ENCODE measurements at regions not wholly inside any gene's neighbourhood (a gene's known extent, or its start where the extent isn't known, plus 50 kb on each side); places are given as distances from the start of the nearest gene placed in this dataset.

DNA sequence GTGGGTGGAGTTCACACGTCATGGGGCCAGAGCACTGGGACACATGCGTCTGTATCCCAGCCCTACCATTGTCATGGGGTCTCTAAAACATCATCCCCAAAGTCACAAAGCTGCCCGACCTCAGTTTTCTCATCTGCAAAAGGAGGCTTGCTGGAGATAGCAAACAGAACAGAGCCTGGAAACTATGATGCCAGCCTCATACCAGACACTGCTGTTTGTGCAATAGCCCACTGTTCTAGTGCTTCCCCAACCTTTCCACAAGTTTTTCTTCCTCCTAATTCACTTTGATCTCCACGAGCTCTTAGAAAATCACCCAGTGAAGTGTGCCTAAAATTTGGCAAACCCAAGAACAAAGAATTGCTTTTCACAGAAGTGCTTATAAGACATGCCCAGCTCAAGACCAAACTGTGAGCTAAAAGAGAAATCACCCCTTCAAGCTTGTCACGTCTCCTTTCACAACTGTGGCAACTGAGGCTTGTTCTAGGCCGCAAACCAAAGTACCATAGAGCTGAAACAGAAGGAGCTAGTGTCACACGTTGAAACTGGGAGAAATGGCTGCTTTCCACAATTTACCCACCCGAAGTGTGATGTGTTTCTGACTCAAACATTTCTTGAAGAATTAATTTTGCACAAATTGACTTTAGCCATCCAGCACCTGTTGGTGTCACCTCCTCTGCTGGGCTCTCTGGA is 162.7 kb upstream of the ID2 start:
- Mint-ChIP-seq H3K36me3 (no peaks in the 10 kb centered on the region), H3K27ac (no peak overlapping the region), H3K4me1 (ENCODE audit: unreplicated experiment) (peaks cover 6% of the 10 kb centered on the region), H3K27me3 (no peaks in the 10 kb centered on the region), H3K4me3 (no peak overlapping the region), H3K9me3 (no peaks in the 10 kb centered on the region)
- no peak for DNase-seq (ENCODE audit: extremely low spot score, unreplicated experiment)
- TF ChIP-seq, protein P1, sequence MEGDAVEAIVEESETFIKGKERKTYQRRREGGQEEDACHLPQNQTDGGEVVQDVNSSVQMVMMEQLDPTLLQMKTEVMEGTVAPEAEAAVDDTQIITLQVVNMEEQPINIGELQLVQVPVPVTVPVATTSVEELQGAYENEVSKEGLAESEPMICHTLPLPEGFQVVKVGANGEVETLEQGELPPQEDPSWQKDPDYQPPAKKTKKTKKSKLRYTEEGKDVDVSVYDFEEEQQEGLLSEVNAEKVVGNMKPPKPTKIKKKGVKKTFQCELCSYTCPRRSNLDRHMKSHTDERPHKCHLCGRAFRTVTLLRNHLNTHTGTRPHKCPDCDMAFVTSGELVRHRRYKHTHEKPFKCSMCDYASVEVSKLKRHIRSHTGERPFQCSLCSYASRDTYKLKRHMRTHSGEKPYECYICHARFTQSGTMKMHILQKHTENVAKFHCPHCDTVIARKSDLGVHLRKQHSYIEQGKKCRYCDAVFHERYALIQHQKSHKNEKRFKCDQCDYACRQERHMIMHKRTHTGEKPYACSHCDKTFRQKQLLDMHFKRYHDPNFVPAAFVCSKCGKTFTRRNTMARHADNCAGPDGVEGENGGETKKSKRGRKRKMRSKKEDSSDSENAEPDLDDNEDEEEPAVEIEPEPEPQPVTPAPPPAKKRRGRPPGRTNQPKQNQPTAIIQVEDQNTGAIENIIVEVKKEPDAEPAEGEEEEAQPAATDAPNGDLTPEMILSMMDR (conservative IDR thresholded peaks at IDR 0.05) = no peak

DNA sequence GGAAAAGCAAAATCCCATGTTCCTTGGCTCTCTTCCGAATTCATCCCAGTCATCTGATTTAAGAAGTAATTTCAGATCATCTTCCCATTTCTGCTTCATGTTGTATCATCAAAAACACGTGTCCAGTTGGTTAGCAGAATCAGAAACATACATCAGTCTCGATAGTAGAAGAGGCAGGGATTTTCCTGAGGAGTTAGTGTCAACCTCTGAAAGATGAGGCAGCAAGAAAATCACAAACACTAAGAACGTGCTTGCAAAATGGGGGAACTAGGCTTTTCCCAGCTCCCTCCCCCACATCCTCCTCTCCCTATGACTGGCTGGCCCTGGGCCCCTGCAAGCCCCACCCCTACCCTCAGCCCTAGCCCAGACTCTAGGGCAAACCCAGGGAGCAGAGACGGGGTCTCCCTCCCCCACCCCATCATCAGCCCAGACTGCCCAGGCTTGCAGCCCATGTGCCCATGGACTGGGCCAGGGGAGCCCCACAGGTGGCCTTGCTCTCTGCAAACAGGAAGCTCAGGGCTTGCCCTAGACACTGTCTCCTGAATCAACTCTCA is 161.0 kb upstream of the ID2 start:
- TF ChIP-seq, protein P1 (conservative IDR thresholded peaks at IDR 0.05) = no peak
- Mint-ChIP-seq H3K4me3 (no peak overlapping the region), H3K36me3 (no peaks in the 10 kb centered on the region), H3K4me1 (ENCODE audit: unreplicated experiment) (peaks cover 12% of the 10 kb centered on the region), H3K27ac (no peak overlapping the region), H3K9me3 (no peaks in the 10 kb centered on the region), H3K27me3 (no peaks in the 10 kb centered on the region)
- DNase-seq (ENCODE audit: extremely low spot score, unreplicated experiment) = no peak

DNA sequence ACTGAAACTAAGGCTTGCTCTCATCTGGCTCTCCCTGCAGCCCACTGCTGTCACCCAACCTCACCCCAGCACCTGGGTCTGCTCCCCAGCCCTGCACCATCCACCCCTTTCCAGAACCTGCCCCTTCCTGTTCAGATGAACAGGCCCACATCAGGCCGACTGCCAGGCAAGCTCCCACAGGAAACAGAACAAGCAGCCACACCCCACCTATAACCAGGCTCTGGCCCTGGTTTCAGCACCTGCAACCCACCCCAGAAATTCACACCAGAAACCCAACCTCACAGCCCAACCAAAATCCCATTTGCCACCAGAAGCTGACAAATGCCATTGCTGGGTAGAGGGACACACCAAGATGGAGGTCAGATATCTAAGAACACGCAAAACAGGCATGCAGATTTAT is 159.2 kb upstream of the ID2 start:
- peak overlapping the region; percentile 22 for H3K27ac Mint-ChIP-seq
- H3K36me3 Mint-ChIP-seq = no peaks in the 10 kb centered on the region
- no peaks in the 10 kb centered on the region for H3K27me3 Mint-ChIP-seq
- peaks cover 24% of the 10 kb centered on the region for H3K4me1 Mint-ChIP-seq (ENCODE audit: unreplicated experiment)
- TF ChIP-seq, protein P1 (conservative IDR thresholded peaks at IDR 0.05) = no peak
- no peaks in the 10 kb centered on the region for H3K9me3 Mint-ChIP-seq
- no peak overlapping the region for H3K4me3 Mint-ChIP-seq
- no peak for DNase-seq (ENCODE audit: extremely low spot score, unreplicated experiment)

DNA sequence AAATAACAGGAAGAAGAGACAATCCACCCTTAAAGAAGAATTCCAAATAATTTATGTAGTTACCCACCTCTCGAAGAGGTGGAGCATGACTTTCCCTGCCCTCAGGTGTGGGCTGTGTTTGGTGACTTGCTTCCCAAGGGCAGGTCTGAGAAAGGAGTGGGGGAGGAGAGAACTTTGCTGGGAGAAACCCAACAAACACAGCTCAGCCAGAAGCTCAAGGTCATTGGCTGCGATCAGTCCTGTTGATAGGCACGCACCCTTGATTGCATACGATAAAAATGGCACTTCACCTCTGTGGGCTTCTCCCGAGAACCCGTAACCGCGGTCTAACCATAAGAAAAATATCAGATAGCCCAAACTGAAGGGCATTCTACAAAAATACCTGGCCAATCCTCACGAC is 157.5 kb upstream of the ID2 start:
- H3K27me3 Mint-ChIP-seq = no peaks in the 10 kb centered on the region
- H3K4me3 Mint-ChIP-seq = no peak overlapping the region
- peaks cover 30% of the 10 kb centered on the region for H3K4me1 Mint-ChIP-seq (ENCODE audit: unreplicated experiment)
- no peak overlapping the region for H3K27ac Mint-ChIP-seq
- TF ChIP-seq, protein P1 (conservative IDR thresholded peaks at IDR 0.05) = no peak
- H3K9me3 Mint-ChIP-seq = no peaks in the 10 kb centered on the region
- H3K36me3 Mint-ChIP-seq = no peaks in the 10 kb centered on the region
- no peak for DNase-seq (ENCODE audit: extremely low spot score, unreplicated experiment)

DNA sequence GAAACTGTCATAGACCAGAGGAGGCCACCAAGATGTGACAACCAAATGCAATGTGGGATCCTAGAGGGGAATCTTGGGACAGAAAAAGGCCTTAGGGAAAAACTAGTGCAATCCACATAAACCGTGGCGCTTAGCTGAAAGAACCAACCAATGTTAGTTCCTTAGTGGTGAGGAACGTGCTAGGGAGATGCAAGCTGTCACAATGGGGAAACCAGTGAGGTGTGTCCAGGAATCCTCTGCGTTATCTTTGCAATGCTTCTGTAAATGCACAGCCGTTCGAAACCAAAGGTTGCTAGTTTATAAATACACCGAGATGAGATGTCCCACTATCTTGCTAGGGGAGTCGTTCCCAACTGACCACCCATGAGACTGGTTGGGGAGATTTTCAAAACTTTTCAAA is 157.0 kb upstream of the ID2 start:
- Mint-ChIP-seq H3K27me3 (no peaks in the 10 kb centered on the region), H3K27ac (no peak overlapping the region), H3K36me3 (no peaks in the 10 kb centered on the region), H3K4me1 (ENCODE audit: unreplicated experiment) (peaks cover 30% of the 10 kb centered on the region), H3K9me3 (no peaks in the 10 kb centered on the region), H3K4me3 (no peak overlapping the region)
- DNase-seq (ENCODE audit: extremely low spot score, unreplicated experiment) = no peak
- TF ChIP-seq, protein P1 (conservative IDR thresholded peaks at IDR 0.05) = no peak

All from type B pancreatic cell (in vitro differentiated cells).